Heart right ventricle (tissue), 16 donors: ENCODE measurements at regions not wholly inside any gene's neighbourhood (a gene's known extent, or its start where the extent isn't known, plus 50 kb on each side); places are given as distances from the start of the nearest gene placed in this dataset.

Source experiments
- ATAC-seq, 8 donors: fragments of 200-7000 bp; cut with Tn5 transposase; one replicate each; pipeline ENCODE4 v1.9.1; 2020; ENCODE audit warnings: mild to moderate bottlenecking in 8 of 8, moderate library complexity in 8 of 8, moderate number of reproducible peaks in 1 of 8
- DNase-seq, 2 donors: peaks; one replicate each; pipeline ENCODE4 v3.0.0-alpha.2; 2020
- H3K27ac ChIP-seq, 10 donors: fragments of 200-600 bp; sonication (generic) in 2 of 10; one replicate each; pipeline versions ENCODE4 v1.5.0 to v1.8.0; 2020 to 2022; ENCODE audit warnings: mild to moderate bottlenecking in 3 of 10
- H3K27me3 ChIP-seq, 7 donors: fragments of 200-600 bp; one replicate each; pipeline ENCODE4 v1.8.0; 2021 to 2022; ENCODE audit warnings: mild to moderate bottlenecking in 2 of 7
- H3K36me3 ChIP-seq, 9 donors: fragments of 200-600 bp; sonication (generic) in 1 of 9; one replicate each; pipeline versions ENCODE4 v1.5.0 to v1.8.0; 2020 to 2022; ENCODE audit warnings: mild to moderate bottlenecking in 2 of 9
- H3K4me1 ChIP-seq, 9 donors: fragments of 200-600 bp; sonication (generic) in 1 of 9; one replicate each; pipeline versions ENCODE4 v1.5.0 to v1.8.0; 2020 to 2022; ENCODE audit warnings: mild to moderate bottlenecking in 4 of 9
- H3K4me3 ChIP-seq, 10 donors: fragments of 200-600 bp; sonication (generic) in 2 of 10; one replicate each; pipeline versions ENCODE4 v1.5.0 to v1.8.0; 2020 to 2022; ENCODE audit warnings: mild to moderate bottlenecking in 7 of 10, moderate library complexity in 2 of 10
- H3K9me3 ChIP-seq, 11 donors: fragments of 200-600 bp in 10 of 11; sonication (generic) in 2 of 11; one replicate each; pipeline versions ENCODE4 v1.5.0 to v1.8.0; 2013 to 2022; ENCODE audit warnings: mild to moderate bottlenecking in 2 of 11, control low read depth in 1 of 11, moderate library complexity in 1 of 11
- WGBS, 2 donors: extraction: QIAGEN DNeasy Blood & Tissue Kit; methylation state at CpG; one replicate each; pipeline ENCODE4 v1.1.7; 2013; ENCODE audit warnings: inconsistent platforms in 1 of 2; 5-methylcytosine and 5-hydroxymethylcytosine counted together
- intact Hi-C, 10 donors: fragments of 100-400 bp; cut with DNase I; formaldehyde crosslinking; loops; one replicate each; pipeline versions ENCODE4 v1.11.1 to v1.14.2; 2022
- TF ChIP-seq, protein P1 (sequence below), 9 donors: fragments of 200-600 bp; sonication (generic) in 2 of 9; IDR thresholded peaks; one replicate each; pipeline versions ENCODE4 v1.5.0 to v1.8.0; 2021 to 2022; ENCODE audit warnings: antibody characterized with exemption in 9 of 9, mild to moderate bottlenecking in 5 of 9, moderate library complexity in 1 of 9
- donor health status: Arrhythmogenic right ventricular cardiomyopathy.
- donor health status: ischemic (EF 13 %, LVEDD 7.1; RV severe dilation, severe dysfunction).
- donor health status: healthy with polysubstance abuse.
- donor health status: DM: no; HTN: yes; CAD: no.
- donor health status: DM: no; HTN: no; CAD: no.
- donor health status: ischemic (EF 25% LVEDD 6.9; RV normal size, moderate dysfunction).
- donor health status: ischemic (EF 25% LVEDD 5.7; RV mildly dilated, moderate dysfunction).
- donor health status: healthy.
- donor health status: DM: yes; HTN: yes; CAD: no.
- donor health status: Ischemic cardiomyopathy.
- donor health status: ischemic (EF 35%, LVEDD 5.7; RV mildly dilated, moderate dysfunction).
- donor health status: nonischemic (EF 11% LVEDD 7.7; RV severe dilation, severe dysfunction).
- donor health status: DM: yes; HTN: yes; CAD: no.
- donor health status: PGD.
- donor health status: ischemic (EF 29% LVEDD 5.4; RV normal size, mild dysfunction).
- donor health status: nonischemic (EF 23%, LVEDD 6.1; RV moderate dilation, normal function).

DNA sequence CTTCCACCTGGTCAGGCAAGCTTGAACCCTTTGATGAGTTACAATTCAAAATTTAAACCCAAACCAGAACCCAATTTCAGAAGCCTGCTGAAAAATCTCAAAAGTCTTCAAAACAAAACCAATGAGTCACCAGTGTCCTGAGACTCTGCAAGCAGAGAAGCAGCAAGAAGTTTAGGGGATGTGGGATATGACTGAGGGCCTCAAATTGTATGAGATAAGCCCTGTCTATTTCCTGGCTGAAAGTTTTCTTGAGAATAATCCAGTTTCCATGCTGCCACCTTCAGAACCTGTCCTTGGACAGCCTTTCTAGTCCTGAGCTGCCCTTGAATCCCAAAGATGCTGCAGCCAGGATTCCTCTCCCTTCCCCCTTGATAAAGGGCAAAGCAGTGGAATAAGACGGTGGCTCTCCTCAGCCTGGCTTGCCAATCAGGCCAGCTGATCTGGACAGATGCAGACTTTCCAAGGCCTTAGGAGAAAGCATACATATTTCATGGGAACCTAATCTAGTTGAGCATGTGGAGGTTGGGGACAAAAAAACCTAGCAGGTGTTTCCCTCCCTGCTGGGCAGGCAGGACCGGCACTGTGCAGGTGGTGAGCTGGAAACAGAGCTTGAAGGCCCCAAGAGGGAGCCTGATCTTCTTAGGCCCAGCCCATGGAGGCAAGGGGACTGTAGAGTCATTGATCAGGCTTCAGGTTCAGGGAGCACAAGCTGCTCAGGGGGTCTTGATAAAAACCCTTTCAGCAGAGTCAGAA, 278.0 kb upstream of the MGAT5 start:
- Histone ChIP-seq H3K27me3 (no peaks in the 10 kb centered on the region), H3K4me1 (peaks cover 0 to 43% (median 13%) of the 10 kb centered on the region in 9 donors), H3K4me3 (no peak overlapping the region), H3K27ac (no peak overlapping the region), H3K9me3 (no peaks in the 10 kb centered on the region), H3K36me3 (no peaks in the 10 kb centered on the region)
- TF ChIP-seq, protein P1, sequence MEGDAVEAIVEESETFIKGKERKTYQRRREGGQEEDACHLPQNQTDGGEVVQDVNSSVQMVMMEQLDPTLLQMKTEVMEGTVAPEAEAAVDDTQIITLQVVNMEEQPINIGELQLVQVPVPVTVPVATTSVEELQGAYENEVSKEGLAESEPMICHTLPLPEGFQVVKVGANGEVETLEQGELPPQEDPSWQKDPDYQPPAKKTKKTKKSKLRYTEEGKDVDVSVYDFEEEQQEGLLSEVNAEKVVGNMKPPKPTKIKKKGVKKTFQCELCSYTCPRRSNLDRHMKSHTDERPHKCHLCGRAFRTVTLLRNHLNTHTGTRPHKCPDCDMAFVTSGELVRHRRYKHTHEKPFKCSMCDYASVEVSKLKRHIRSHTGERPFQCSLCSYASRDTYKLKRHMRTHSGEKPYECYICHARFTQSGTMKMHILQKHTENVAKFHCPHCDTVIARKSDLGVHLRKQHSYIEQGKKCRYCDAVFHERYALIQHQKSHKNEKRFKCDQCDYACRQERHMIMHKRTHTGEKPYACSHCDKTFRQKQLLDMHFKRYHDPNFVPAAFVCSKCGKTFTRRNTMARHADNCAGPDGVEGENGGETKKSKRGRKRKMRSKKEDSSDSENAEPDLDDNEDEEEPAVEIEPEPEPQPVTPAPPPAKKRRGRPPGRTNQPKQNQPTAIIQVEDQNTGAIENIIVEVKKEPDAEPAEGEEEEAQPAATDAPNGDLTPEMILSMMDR (IDR thresholded peaks at IDR 0.05), result no peak
- ATAC-seq (no peak), DNase-seq (no peak)
- intact Hi-C loops, result loop anchor here in 1 of 10 donors (10.0 kb wide), 1 partner anchor 459 kb away; no protein-coding TSS in a partner anchor
- 15 to 25% methylated on average over 2 of the region's 2 CpGs for WGBS, 2 donors

- intact Hi-C loops, result loop anchor here in 1 of 10 donors (10.0 kb wide), 1 partner anchor 458 kb away; no protein-coding TSS in a partner anchor
- H3K4me3 ChIP-seq, result no peak overlapping the region
- peaks cover 0 to 40% (median 13%) of the 10 kb centered on the region in 9 donors for H3K4me1 ChIP-seq
- H3K36me3 ChIP-seq, result no peaks in the 10 kb centered on the region
- no peaks in the 10 kb centered on the region for H3K9me3 ChIP-seq
- H3K27ac ChIP-seq, result no peak overlapping the region
- TF ChIP-seq, protein P1 (IDR thresholded peaks at IDR 0.05), result no peak
- no peaks in the 10 kb centered on the region for H3K27me3 ChIP-seq
- no peak for DNase-seq
- ATAC-seq, result no peak
These were observed 277.2 kb upstream of the MGAT5 start for GRCh38 chr2:133976659-133977058.

- intact Hi-C loops, result loop anchor here in 1 of 10 donors (10.0 kb wide), 1 partner anchor 457 kb away; no protein-coding TSS in a partner anchor
- Histone ChIP-seq H3K9me3 (no peaks in the 10 kb centered on the region), H3K4me1 (peaks cover 0 to 39% (median 13%) of the 10 kb centered on the region in 9 donors), H3K4me3 (no peak overlapping the region), H3K27me3 (no peaks in the 10 kb centered on the region), H3K27ac (no peak overlapping the region), H3K36me3 (no peaks in the 10 kb centered on the region)
- TF ChIP-seq, protein P1 (IDR thresholded peaks at IDR 0.05), result no peak
- WGBS, 2 donors, result 47 to 49% methylated on average over 4 of the region's 4 CpGs
- no peak for ATAC-seq
- no peak for DNase-seq
These were observed 276.5 kb upstream of the MGAT5 start for GRCh38 chr2:133977405-133977804.

DNA sequence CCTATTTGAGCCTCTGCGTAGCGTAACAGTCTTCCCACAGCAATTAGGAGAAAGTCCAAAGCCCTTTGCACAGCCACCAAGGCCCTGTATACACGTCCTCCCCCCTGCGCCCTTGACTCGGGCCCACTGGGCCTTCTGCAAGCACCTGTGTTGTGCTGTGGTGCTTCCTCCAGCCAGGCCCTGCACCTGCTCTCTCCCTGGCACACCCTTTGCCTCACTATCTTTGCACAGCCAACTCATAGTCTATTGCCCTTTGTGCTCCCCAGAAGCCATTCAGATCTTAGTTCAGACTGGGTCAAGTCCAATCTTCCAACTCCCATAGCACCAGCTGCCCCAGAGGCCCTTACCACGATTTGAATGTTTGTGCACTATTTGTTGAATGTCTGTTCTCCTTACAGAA, 271.6 kb upstream of the MGAT5 start:
- DNase-seq, result no peak
- Histone ChIP-seq H3K4me1 (peaks cover 0 to 22% (median 9%) of the 10 kb centered on the region in 9 donors), H3K27ac (no peak overlapping the region), H3K4me3 (no peak overlapping the region), H3K27me3 (no peaks in the 10 kb centered on the region), H3K9me3 (peaks cover 0 to 14% (median 0%) of the 10 kb centered on the region in 11 donors), H3K36me3 (no peaks in the 10 kb centered on the region)
- ATAC-seq, result no peak
- 80 to 82% methylated on average over 6 of the region's 6 CpGs for WGBS, 2 donors
- TF ChIP-seq, protein P1 (IDR thresholded peaks at IDR 0.05), result no peak
- intact Hi-C loops, result no loop called here
